ENCODE measurements at regions not wholly inside any gene's neighbourhood (a gene's known extent, or its start where the extent isn't known, plus 50 kb on each side); places are given as distances from the start of the nearest gene placed in this dataset.

GRCh38 chrX:87846956-87847355 is 329.4 kb downstream of the KLHL4 start:
- TF ChIP-seq CTCF (IDR thresholded peaks at IDR 0.05; ENCODE audit: poor library complexity), result no peak
- no peak for TF ChIP-seq EZH2 (IDR thresholded peaks at IDR 0.05; ENCODE audit: borderline replicate concordance)
